OCI-LY3 (cell line): ENCODE measurements at regions not wholly inside any gene's neighbourhood (a gene's known extent, or its start where the extent isn't known, plus 50 kb on each side); places are given as distances from the start of the nearest gene placed in this dataset.

Source experiments
- EZH2phosphoT487 ChIP-seq: fragments of 200-600 bp; shearing (Covaris generic); IDR thresholded peaks from 2 replicates; pipeline ENCODE4 v1.6.1; 2018; ENCODE audit warnings: antibody characterized with exemption, mixed run types, low read depth
- TF ChIP-seq, protein P1 (sequence below): fragments of 200-600, 300-600 bp; sonication (generic); IDR thresholded peaks from 2 replicates; pipeline ENCODE4 v1.5.1; 2014; ENCODE audit warnings: antibody characterized with exemption, low read length, low read depth

DNA sequence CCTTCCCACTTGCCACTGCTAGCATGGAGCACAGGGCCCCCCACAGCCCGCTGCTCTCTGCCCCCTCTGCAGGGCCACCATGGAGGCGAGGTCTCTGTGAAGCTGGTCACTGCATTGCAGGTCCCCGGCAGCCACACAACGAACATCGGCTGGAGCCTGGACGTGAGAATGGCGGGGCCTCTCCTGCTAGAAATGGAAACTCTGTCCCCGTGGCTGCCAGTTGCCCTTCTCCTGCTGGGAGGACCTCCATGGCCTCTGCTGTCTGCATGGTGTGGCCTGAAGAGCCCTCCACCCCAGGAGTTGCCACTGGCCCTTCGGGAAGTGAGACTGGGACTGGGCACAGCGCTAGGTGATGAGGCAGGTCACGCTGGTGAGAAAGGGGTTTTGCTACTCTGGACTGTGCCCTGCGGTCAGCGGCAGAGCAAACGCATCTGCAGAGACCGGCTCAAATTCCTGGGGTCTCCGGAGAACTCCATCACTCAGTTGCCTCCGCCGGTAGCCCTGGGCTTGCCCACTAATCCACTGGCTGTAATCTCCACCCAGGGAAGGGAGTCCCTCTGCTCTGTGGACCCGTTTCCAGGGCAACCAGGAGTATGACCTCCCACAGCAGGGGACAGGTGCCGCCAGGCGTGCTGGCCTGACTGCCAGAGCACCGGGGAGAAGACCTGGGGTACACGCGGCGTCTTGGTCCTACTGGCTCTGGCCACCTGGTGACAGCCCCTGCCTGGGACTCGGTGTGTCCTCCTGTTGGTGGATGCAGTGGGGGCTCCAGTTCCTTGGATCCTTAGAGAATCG, 806.3 kb downstream of the BRD1 start:
- TF ChIP-seq, protein P1, sequence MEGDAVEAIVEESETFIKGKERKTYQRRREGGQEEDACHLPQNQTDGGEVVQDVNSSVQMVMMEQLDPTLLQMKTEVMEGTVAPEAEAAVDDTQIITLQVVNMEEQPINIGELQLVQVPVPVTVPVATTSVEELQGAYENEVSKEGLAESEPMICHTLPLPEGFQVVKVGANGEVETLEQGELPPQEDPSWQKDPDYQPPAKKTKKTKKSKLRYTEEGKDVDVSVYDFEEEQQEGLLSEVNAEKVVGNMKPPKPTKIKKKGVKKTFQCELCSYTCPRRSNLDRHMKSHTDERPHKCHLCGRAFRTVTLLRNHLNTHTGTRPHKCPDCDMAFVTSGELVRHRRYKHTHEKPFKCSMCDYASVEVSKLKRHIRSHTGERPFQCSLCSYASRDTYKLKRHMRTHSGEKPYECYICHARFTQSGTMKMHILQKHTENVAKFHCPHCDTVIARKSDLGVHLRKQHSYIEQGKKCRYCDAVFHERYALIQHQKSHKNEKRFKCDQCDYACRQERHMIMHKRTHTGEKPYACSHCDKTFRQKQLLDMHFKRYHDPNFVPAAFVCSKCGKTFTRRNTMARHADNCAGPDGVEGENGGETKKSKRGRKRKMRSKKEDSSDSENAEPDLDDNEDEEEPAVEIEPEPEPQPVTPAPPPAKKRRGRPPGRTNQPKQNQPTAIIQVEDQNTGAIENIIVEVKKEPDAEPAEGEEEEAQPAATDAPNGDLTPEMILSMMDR, result no peak
- no peak for TF ChIP-seq EZH2phosphoT487
